Trophoblast cell (in vitro differentiated cells and primary cell): ENCODE measurements at regions not wholly inside any gene's neighbourhood (a gene's known extent, or its start where the extent isn't known, plus 50 kb on each side); places are given as distances from the start of the nearest gene placed in this dataset.

ENCODE experiments used
- DNase-seq, 2 donors: peaks; one replicate each; pipeline ENCODE4 v3.0.0-alpha.2; 2016
- H2AFZ ChIP-seq: 2 replicates; pipeline ENCODE4 v1.6.1; 2013; ENCODE audit warnings: low read length, moderate library complexity, mild to moderate bottlenecking; ENCODE audit not compliant: insufficient read depth, poor library complexity
- H2AK5ac ChIP-seq: 2 replicates; pipeline ENCODE4 v1.6.1; 2013; ENCODE audit warnings: mild to moderate bottlenecking, low read length
- H2BK120ac ChIP-seq: 2 replicates; pipeline ENCODE4 v1.6.1; 2013; ENCODE audit warnings: low read length, mild to moderate bottlenecking, moderate library complexity; ENCODE audit not compliant: insufficient read depth, poor library complexity
- H2BK12ac ChIP-seq: 2 replicates; pipeline ENCODE4 v1.6.1; 2013; ENCODE audit warnings: mild to moderate bottlenecking, low read length, moderate library complexity
- H2BK5ac ChIP-seq: 2 replicates; pipeline ENCODE4 v1.6.1; 2013; ENCODE audit warnings: low read length, low read depth, moderate library complexity, mild to moderate bottlenecking; ENCODE audit not compliant: poor library complexity
- H3K14ac ChIP-seq: 2 replicates; pipeline ENCODE4 v1.6.1; 2013; ENCODE audit warnings: mild to moderate bottlenecking, low read length
- H3K18ac ChIP-seq: 2 replicates; pipeline ENCODE4 v1.6.1; 2013; ENCODE audit warnings: mild to moderate bottlenecking, low read length
- H3K23ac ChIP-seq: 2 replicates; pipeline ENCODE4 v1.6.1; 2013; ENCODE audit warnings: low read length
- H3K27ac ChIP-seq: 2 replicates; pipeline ENCODE4 v1.5.1; 2013; ENCODE audit warnings: low read depth, mild to moderate bottlenecking, inconsistent platforms, low read length, moderate library complexity
- H3K27me3 ChIP-seq: 2 replicates; pipeline ENCODE4 v1.6.1; 2013; ENCODE audit warnings: inconsistent platforms, mild to moderate bottlenecking, low read length, moderate library complexity; ENCODE audit not compliant: insufficient read depth
- H3K36me3 ChIP-seq, 2 experiments: 1 replicate in 1 of 2; 2 replicates in 1 of 2; pipeline ENCODE4 v1.6.1; 2013; ENCODE audit warnings: low read length in 2 of 2, mild to moderate bottlenecking in 2 of 2, moderate library complexity in 1 of 2; ENCODE audit not compliant: insufficient read depth in 2 of 2, control insufficient read depth in 1 of 2
- H3K4ac ChIP-seq: 2 replicates; pipeline ENCODE4 v1.6.1; 2013; ENCODE audit warnings: low read depth, mild to moderate bottlenecking, low read length, moderate library complexity
- H3K4me1 ChIP-seq, 2 experiments: 1 replicate in 1 of 2; 2 replicates in 1 of 2; pipeline ENCODE4 v1.6.1; 2013; ENCODE audit warnings: low read length in 2 of 2, mild to moderate bottlenecking in 2 of 2, moderate library complexity in 1 of 2; ENCODE audit not compliant: insufficient read depth in 2 of 2, control insufficient read depth in 1 of 2
- H3K4me2 ChIP-seq: 2 replicates; pipeline ENCODE4 v1.6.1; 2013; ENCODE audit warnings: inconsistent platforms, mild to moderate bottlenecking, low read length, moderate library complexity
- H3K4me3 ChIP-seq: 2 replicates; pipeline ENCODE4 v1.5.1; 2013; ENCODE audit warnings: mild to moderate bottlenecking, low read depth, low read length, inconsistent platforms
- H3K79me1 ChIP-seq: one replicate; pipeline ENCODE4 v1.6.1; 2013; ENCODE audit warnings: low read length
- H3K79me2 ChIP-seq: 2 replicates; pipeline ENCODE4 v1.6.1; 2013; ENCODE audit warnings: low read length, mild to moderate bottlenecking; ENCODE audit not compliant: control insufficient read depth, insufficient read depth, poor library complexity
- H3K9ac ChIP-seq: 2 replicates; pipeline ENCODE4 v1.6.1; 2013; ENCODE audit warnings: mild to moderate bottlenecking, low read length
- H3K9me3 ChIP-seq: 2 replicates; pipeline ENCODE4 v1.6.1; 2013; ENCODE audit warnings: low read depth, mild to moderate bottlenecking, control low read depth, inconsistent platforms, low read length; ENCODE audit not compliant: insufficient read depth
- H4K12ac ChIP-seq: 2 replicates; pipeline ENCODE4 v1.6.1; 2013; ENCODE audit warnings: low read depth, mild to moderate bottlenecking, low read length, moderate library complexity
- H4K8ac ChIP-seq: 2 replicates; pipeline ENCODE4 v1.6.1; 2013; ENCODE audit warnings: low read depth, mild to moderate bottlenecking, low read length, moderate library complexity
- H4K91ac ChIP-seq: one replicate; pipeline ENCODE4 v1.6.1; 2013; ENCODE audit warnings: low read depth, mild to moderate bottlenecking, low read length, moderate library complexity
- WGBS: extraction: QIAGEN DNeasy Blood & Tissue Kit; methylation state at CpG from one replicate; pipeline ENCODE4 v1.1.7; 2013; ENCODE audit warnings: missing lambda C conversion rate; ENCODE audit not compliant: insufficient read length, insufficient coverage; ENCODE audit errors: extremely low coverage; 5-methylcytosine and 5-hydroxymethylcytosine counted together

- no peak overlapping the region for H2BK12ac ChIP-seq
- H3K79me1 ChIP-seq = no peaks in the 10 kb centered on the region
- H3K4me2 ChIP-seq = no peak overlapping the region
- H2AK5ac ChIP-seq = no peak overlapping the region
- no peak overlapping the region for H3K27ac ChIP-seq
- H3K23ac ChIP-seq = no peak overlapping the region
- no peaks in the 10 kb centered on the region for H3K9me3 ChIP-seq
- no peak overlapping the region for H3K4me3 ChIP-seq
- no peak overlapping the region for H3K4ac ChIP-seq
- no peak overlapping the region for H4K8ac ChIP-seq
- no peaks in the 10 kb centered on the region for H3K4me1 ChIP-seq
- H2BK120ac ChIP-seq = no peak overlapping the region
- DNase-seq = no peak
- H3K14ac ChIP-seq = no peak overlapping the region
- no peaks in the 10 kb centered on the region for H3K27me3 ChIP-seq
- H3K9ac ChIP-seq = no peak overlapping the region
- H3K79me2 ChIP-seq = no peaks in the 10 kb centered on the region
- no peak overlapping the region for H4K12ac ChIP-seq
- H4K91ac ChIP-seq = no peak overlapping the region
- no peaks in the 10 kb centered on the region for H3K36me3 ChIP-seq
- no peak overlapping the region for H2AFZ ChIP-seq
- no CpG with 5 or more reads among the region's 1 CpG for WGBS
- no peak overlapping the region for H3K18ac ChIP-seq
- no peak overlapping the region for H2BK5ac ChIP-seq
Observed at GRCh38 chr9:80569236-80569635, 997.5 kb downstream of the TLE4 start.

DNA sequence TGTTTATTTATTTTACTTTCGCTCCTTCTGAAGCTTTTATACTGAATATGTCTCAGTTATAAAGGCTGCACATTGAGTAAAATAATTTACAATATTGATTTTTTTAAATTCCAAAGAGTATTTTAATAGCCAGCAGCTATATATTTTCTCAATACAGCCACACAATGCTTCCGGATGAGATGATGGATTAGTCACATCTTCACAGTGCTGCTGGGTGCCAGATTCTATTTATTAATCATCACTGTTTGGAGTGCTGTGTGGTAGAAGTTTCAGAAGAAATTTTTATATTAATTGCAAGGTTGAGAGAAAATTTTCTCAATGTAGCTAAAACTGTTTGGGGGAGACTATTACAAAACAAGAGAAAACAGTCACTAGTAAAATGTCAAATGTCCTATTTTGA is 989.8 kb downstream of the TLE4 start:
- no peak overlapping the region for H3K23ac ChIP-seq
- no peak overlapping the region for H2AK5ac ChIP-seq
- H3K27me3 ChIP-seq = no peaks in the 10 kb centered on the region
- H3K4me2 ChIP-seq = no peak overlapping the region
- no peak overlapping the region for H4K12ac ChIP-seq
- H3K14ac ChIP-seq = no peak overlapping the region
- no peak overlapping the region for H4K91ac ChIP-seq
- no CpG with 5 or more reads among the region's 2 CpGs for WGBS
- H3K4me3 ChIP-seq = no peak overlapping the region
- H2BK5ac ChIP-seq = no peak overlapping the region
- no peak for DNase-seq
- H2AFZ ChIP-seq = no peak overlapping the region
- no peaks in the 10 kb centered on the region for H3K4me1 ChIP-seq
- H3K79me2 ChIP-seq = no peaks in the 10 kb centered on the region
- H3K36me3 ChIP-seq = no peaks in the 10 kb centered on the region
- no peak overlapping the region for H2BK120ac ChIP-seq
- H3K18ac ChIP-seq = no peak overlapping the region
- H3K4ac ChIP-seq = no peak overlapping the region
- no peaks in the 10 kb centered on the region for H3K79me1 ChIP-seq
- H4K8ac ChIP-seq = no peak overlapping the region
- no peak overlapping the region for H3K27ac ChIP-seq
- H3K9ac ChIP-seq = no peak overlapping the region
- H2BK12ac ChIP-seq = no peak overlapping the region
- no peaks in the 10 kb centered on the region for H3K9me3 ChIP-seq

DNA sequence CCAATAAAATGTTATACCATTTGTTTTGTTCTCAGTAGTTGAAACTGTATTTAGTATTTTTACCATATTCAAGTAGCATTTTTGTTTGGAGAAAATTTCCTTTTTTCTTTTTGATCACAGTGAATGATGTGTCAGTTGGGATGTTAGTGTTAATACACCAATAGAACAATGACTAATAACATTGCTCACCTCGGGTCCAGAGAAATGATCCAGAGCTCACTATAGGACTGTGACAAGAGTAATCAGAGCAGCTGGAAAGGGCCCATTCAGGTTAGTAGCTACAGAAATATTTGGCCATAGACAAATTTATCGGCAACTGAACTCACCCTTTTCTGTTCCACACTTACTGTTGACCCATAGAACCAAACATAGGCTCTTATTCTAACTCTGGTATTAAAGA is 989.2 kb downstream of the TLE4 start:
- H3K9me3 ChIP-seq = no peaks in the 10 kb centered on the region
- no CpG with 5 or more reads among the region's 2 CpGs for WGBS
- H3K36me3 ChIP-seq = no peaks in the 10 kb centered on the region
- H4K91ac ChIP-seq = no peak overlapping the region
- no peak overlapping the region for H2BK5ac ChIP-seq
- H3K4ac ChIP-seq = no peak overlapping the region
- no peak overlapping the region for H4K8ac ChIP-seq
- H3K79me2 ChIP-seq = no peaks in the 10 kb centered on the region
- no peak overlapping the region for H2BK120ac ChIP-seq
- no peak overlapping the region for H3K27ac ChIP-seq
- no peaks in the 10 kb centered on the region for H3K27me3 ChIP-seq
- no peaks in the 10 kb centered on the region for H3K79me1 ChIP-seq
- H3K4me2 ChIP-seq = no peak overlapping the region
- H4K12ac ChIP-seq = no peak overlapping the region
- H3K4me3 ChIP-seq = no peak overlapping the region
- no peak overlapping the region for H2AFZ ChIP-seq
- H3K4me1 ChIP-seq = no peaks in the 10 kb centered on the region
- no peak overlapping the region for H3K9ac ChIP-seq
- H3K18ac ChIP-seq = no peak overlapping the region
- no peak overlapping the region for H3K14ac ChIP-seq
- no peak overlapping the region for H3K23ac ChIP-seq
- no peak for DNase-seq
- no peak overlapping the region for H2BK12ac ChIP-seq
- H2AK5ac ChIP-seq = no peak overlapping the region

GRCh38 chr9:80557256-80557655 is 985.5 kb downstream of the TLE4 start:
- Histone ChIP-seq H2AK5ac (no peak overlapping the region), H3K4me3 (no peak overlapping the region), H4K12ac (no peak overlapping the region), H3K4ac (no peak overlapping the region), H3K9ac (no peak overlapping the region), H4K91ac (no peak overlapping the region), H3K27ac (no peak overlapping the region), H3K14ac (no peak overlapping the region), H4K8ac (no peak overlapping the region), H3K23ac (no peak overlapping the region), H3K9me3 (no peaks in the 10 kb centered on the region), H2AFZ (no peak overlapping the region), H3K4me1 (no peaks in the 10 kb centered on the region), H3K18ac (no peak overlapping the region), H3K79me2 (no peaks in the 10 kb centered on the region), H3K27me3 (no peaks in the 10 kb centered on the region), H2BK12ac (no peak overlapping the region), H2BK120ac (no peak overlapping the region), H3K36me3 (no peaks in the 10 kb centered on the region), H2BK5ac (no peak overlapping the region), H3K4me2 (no peak overlapping the region), H3K79me1 (no peaks in the 10 kb centered on the region)
- DNase-seq = no peak
- WGBS = no CpG with 5 or more reads among the region's 1 CpG

DNA sequence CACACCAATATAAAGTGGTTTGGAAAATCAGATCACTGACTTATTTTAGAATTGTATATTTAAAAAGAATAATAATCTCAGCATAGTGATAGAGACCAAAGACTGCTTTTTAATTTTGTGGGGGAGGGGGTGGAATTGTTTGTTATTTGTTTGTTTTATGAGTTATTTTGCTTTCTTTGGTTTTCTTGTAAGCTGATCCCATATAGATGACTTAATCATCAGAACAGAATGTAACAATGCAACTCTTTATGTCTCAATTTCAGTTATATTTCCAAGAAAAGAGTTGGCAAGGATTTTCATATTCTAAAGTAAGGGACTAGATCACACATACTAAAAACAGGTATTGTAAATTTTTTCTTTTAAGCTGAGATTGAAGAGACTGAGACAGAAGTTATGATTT is 984.9 kb downstream of the TLE4 start:
- no peak for DNase-seq
- H3K14ac ChIP-seq = no peak overlapping the region
- H3K27me3 ChIP-seq = no peaks in the 10 kb centered on the region
- H3K4me1 ChIP-seq = no peaks in the 10 kb centered on the region
- H3K4me2 ChIP-seq = no peak overlapping the region
- H3K9ac ChIP-seq = no peak overlapping the region
- no peak overlapping the region for H3K4ac ChIP-seq
- H3K18ac ChIP-seq = no peak overlapping the region
- no peak overlapping the region for H3K4me3 ChIP-seq
- H3K23ac ChIP-seq = no peak overlapping the region
- no peaks in the 10 kb centered on the region for H3K36me3 ChIP-seq
- H3K79me2 ChIP-seq = no peaks in the 10 kb centered on the region
- H4K91ac ChIP-seq = no peak overlapping the region
- H2BK5ac ChIP-seq = no peak overlapping the region
- H3K27ac ChIP-seq = no peak overlapping the region
- no peak overlapping the region for H2AFZ ChIP-seq
- no peaks in the 10 kb centered on the region for H3K9me3 ChIP-seq
- H4K8ac ChIP-seq = no peak overlapping the region
- H2AK5ac ChIP-seq = no peak overlapping the region
- no peak overlapping the region for H2BK12ac ChIP-seq
- no peaks in the 10 kb centered on the region for H3K79me1 ChIP-seq
- no peak overlapping the region for H4K12ac ChIP-seq
- no peak overlapping the region for H2BK120ac ChIP-seq
